Activated CD4-positive, alpha-beta T cell treated with anti-CD3 and anti-CD28 coated beads, Interleukin-2, amount 50 U/mL, for 1 hour (primary cell): ENCODE measurements at regions not wholly inside any gene's neighbourhood (a gene's known extent, or its start where the extent isn't known, plus 50 kb on each side); places are given as distances from the start of the nearest gene placed in this dataset.
"Not testable (repeated sequence)": the region's sequence is repeated elsewhere in the genome, so short reads cannot be mapped to it uniquely, and the experiment has no call there.

Experiments
- DNase-seq: peaks from one replicate; pipeline ENCODE4 v3.0.0-alpha.2; 2020

DNA sequence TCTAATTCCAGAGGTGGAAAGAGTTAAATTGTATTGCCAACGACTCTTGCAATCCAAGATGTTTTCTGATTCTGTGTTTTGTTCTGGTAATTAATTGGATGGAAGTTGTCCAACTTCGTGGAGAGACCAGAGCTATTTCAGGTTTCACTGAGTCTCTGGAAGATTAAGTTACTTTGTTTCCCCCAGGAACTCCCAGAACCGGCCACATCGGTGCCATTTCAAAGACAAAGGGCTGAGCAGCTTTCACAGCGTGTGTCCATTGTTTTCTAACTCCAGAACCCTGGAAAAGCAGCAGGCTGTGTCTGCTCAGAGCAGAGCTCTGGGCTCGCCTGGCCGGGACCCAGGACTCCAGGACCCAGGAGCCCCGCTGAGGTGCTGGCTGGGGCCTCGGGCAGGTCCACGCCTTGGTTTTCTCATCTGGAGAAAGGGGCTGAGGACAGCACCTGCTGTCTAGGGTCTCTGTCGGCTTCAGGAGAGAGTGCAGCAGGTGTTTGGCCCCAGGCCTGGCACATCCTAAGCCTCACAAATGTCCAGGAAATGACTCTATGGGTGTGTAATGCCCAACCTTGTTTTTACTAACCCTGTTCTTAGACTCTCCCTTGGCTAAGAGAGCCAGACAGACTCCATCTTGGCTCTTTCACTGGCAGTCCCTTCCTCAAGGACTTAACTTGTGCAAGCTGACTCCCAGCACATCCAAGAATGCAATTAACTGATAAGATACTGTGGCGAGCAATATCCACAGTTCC lies 86.0 kb upstream of the SFSWAP start:
- not testable (repeated sequence) for DNase-seq

DNA sequence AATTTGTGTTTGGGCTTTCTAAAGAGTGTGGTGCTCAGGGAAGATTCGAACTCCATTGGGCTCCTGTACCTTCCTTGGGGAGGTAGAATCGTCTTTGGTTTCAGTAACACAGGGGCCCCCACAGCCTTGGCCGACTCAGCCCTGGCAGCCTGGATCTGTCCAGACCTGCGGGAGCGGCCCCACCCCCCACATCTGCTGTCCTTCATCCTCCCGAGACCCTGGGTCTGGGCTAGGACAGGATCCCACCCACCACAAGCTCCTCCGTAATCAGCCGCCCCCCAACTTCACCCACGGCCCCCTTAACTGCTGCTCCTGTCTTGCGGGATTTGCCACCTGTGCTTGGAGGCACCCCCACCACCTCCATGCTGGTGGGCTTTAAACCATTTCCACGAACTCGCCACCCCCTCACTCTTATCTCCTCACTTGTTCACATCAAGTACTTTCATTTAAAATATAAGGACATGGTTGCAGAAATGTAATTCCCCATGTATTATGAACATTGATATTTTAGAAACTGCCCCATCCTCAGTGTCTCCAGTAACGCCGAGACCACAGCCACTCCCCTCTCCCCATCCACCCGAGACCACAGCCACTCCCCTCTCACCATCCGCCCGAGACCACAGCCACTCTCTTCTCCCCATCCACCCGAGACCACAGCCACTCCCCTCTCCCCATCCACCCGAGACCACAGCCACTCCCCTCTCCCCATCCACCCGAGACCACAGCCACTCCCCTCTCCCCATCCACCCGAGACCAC lies 84.7 kb upstream of the SFSWAP start:
- not testable (repeated sequence) for DNase-seq

DNA sequence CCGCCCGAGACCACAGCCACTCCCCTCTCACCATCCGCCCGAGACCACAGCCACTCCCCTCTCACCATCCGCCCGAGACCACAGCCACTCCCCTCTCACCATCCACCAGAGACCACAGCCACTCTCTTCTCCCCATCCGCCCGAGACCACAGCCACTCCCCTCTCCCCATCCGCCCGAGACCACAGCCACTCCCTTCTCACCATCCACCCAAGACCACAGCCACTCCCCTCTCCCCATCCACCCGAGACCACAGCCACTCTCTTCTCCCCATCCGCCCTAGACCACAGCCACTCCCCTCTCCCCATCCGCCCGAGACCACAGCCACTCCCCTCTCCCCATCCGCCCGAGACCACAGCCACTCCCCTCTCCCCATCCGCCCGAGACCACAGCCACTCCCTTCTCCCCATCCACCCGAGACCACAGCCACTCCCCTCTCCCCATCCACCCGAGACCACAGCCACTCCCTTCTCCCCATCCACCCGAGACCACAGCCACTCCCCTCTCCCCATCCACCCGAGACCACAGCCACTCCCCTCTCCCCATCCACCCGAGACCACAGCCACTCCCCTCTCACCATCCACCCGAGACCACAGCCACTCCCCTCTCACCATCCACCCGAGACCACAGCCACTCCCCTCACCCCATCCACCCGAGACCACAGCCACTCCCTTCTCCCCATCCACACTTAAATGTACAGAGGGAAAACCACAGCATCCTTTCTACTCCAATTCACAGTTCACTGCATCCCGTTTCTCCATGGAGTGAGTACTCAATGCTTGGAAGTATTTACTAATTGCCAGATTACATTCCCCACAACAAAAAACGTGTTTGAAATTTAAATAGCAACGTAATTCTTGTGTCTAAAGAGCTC lies 83.5 kb upstream of the SFSWAP start:
- peak; percentile 14 for DNase-seq

DNA sequence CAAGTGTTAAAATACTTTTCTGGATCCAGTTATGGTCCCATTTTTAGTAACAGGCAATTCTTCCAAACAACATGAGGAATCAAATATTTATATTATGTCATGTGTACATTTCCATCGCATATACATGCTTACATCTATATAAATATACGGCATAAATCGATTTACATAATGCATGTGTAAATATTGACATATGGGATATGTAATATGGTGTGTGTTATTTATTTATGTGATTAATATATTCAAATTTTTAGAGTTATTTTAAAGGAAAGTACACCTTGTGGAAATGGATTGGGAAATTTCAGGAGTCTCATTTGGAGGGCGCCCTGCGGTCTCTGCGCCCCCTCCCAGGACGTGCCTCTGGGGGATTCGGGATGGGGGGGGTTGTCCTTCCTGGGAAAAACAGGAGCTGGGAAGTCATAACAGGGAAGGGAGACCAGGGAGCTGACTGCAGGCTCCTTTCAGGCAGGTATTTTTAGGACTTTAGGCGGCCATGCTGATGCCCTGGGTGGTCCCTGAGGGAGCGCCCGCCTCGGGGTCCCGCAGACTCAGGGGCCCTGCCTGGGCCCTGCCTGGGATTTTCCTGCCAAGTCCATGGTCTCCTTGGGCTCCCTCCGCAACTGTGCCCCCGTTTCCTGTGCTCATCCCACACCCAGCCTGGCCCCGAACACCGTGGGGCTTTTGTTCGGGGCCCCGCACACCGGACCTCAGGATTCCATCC lies 82.7 kb upstream of the SFSWAP start:
- DNase-seq, result no peak

DNA sequence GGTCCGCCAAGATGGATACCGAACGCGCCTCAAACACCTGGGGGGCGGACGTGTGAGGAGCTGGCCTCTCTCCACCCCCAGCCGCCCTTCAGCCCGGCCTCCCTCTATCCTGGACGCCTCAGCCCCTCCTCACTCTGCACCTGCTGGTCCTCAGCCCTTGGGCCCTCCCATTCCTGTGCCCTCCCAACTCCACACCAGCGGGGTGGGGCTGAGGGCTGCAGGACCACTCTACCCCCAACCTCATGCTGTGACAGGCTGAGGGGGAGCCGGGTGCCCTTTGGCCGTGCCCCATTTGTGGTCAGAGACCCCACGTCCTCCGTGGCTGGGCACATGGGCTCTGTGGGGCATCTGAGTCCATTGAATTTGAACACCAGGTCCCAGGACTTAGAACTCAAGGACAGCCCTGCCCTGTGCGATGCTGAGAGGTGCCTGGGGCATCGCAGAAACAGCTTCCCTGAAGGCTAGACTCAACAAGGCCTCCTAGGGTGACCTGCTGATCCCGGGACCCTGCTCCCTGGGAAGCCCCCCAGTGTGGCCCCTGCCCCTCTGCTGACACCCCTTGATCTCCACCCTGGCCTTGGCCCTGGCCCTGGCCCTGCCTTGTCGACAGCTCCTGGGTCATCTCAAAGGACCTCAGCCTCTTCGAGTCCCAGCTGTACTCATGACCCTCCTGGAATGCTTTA lies 82.0 kb upstream of the SFSWAP start:
- DNase-seq, result no peak

DNA sequence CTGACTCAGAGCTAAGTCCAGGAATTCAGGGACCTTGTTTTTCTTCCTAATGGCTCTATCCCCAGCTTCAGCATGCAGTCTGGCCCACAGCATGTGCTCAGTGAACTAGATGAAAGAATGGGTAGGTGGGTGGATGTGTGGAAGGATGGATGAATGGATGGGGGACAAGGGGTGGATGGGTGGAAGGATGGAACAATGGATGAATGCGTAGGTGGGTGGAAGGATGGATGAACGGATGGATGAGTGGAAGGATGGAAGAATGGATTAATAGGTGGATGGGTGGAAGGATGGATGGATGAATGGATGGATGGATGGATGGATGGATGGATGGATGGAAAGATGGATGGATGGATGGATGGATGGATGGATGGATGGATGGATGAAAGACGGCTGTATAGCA lies 79.7 kb upstream of the SFSWAP start:
- DNase-seq, result no peak

DNA sequence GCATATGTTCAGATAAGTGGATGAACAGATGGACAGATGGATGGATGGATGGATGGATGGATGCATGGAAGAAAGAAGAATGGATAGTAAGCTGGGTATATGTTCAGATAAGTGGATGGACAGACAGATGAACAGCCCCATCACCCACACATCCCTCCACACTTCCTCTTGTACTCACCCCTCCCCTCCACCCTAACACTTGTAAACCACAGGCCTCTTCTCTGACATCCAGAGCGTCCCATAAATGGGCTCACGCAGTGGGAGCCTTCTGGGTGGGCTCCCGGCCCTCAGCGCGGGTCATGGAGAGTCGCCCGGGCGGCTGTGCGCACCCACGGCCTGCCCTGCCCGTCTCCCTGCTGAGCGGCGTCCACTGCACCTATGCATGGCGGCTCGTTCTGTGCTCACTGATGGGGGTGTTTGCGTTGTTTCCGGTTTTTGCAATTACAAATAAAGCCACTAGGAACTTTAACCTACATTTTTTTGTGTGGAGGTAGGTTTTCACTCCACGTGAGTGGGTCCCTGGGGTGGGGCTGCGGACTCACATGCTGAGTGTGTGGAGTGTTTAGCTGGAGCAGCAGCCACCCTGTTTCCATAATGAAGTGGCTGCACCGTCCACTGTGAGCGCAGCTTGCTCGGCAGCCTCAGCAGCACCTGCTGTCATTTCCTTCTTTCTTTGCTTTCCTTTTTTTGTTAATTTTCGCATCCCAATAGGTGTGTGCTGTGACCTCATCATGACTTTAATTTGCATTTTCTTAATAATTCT lies 78.8 kb upstream of the SFSWAP start:
- DNase-seq, result not testable (repeated sequence)

DNA sequence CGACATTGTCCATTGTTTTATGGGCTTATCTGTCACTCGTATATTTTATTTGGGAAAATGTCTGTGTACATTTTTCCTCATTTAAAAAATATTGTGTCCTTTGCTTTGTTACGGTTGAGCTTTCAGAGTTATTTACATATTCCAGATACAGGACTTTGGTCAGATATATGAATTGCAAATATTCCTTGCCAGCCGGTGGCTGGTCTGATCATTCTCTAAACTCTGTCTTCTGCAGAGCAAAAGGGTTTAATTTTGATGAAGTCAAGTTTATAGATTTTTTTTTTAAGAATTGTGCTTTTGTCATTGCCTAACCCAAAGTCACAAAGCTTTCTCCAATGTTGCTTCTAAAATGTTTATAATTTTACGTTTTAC lies 78.3 kb upstream of the SFSWAP start:
- not testable (repeated sequence) for DNase-seq

DNA sequence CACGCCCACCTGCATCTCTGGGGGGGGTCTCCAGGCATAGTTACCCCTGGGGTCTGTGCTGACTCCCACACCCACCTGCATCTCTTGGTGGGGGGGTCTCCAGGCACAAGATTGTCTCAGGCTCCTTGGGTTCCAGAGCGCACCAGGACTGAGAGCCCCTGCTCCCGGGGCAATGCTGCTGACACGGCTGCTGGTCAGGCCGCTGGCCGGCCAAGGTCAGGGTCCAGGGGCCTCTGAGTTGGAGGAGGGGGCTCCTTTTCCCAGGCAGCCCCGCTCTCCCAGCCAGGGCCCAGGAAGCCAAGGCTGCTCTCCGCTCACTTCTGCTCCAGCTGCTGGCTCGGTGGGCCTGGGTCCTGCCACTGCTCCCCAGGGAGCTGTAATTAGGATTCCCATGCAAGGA lies 77.3 kb upstream of the SFSWAP start:
- not testable (repeated sequence) for DNase-seq

DNA sequence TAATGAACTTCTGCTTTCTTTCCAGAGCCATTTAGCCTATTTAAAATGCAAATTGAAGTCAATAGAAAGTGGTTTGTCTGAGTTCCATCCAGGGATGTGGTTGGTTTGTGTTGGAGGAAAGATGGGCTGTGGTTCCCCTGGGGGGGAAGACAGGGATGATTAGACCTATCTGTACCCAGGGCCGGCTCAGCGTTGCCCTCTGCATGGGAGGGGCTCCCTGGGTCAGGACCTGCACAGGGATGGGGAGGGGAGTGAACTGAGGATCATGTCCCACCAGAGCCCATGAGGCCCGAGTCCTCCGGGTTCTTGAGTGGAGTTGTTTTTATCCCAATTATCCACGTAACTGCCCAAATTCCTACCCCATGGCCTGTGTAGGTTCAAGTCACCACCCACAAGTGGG lies 76.9 kb upstream of the SFSWAP start:
- DNase-seq, result no peak

DNA sequence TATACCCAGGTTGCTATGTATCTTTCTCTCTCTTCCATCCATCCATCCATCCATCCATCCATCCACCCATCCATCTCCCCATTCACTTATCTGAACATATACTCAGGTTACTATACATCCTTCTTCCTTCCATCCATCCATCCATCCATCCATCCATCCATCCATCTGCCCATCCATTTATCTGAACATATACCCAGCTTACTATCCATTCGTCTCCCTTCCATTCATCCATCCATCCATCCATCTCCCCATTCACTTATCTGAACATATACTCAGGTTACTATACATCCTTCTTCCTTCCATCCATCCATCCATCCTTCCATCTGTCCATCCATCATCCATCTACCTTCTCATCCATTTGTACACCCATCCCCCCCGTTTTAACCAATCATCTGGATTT lies 75.9 kb upstream of the SFSWAP start:
- not testable (repeated sequence) for DNase-seq

DNA sequence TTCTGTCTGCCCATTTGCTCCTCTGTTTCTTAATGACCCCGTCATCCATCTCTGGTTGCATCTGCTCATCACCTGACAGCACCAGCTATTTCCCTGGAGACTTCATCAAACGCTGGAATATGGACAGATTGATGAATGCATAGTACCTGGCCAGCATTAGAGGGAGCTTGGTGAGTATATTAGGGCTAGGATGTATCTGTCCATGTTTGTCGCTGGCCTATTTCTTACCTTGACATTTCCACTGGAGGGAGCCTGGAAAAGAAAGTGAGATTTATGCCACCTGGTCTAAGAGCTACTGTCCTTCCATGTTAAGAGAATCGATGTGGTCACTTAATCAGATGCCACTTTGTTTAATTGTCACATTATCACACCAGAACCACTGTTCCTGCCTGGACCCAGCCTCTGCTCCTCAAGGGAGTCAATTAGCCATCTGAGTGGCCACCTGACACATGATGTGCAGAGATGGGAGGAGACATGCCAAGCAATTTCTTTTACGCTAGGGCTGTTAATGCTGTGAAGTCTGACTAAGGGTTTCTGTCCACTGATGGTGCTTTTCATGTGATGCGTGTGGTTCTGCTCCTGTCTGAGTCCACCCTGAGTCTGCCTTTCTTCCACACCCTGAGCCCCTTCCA lies 75.3 kb upstream of the SFSWAP start:
- DNase-seq, result no peak

DNA sequence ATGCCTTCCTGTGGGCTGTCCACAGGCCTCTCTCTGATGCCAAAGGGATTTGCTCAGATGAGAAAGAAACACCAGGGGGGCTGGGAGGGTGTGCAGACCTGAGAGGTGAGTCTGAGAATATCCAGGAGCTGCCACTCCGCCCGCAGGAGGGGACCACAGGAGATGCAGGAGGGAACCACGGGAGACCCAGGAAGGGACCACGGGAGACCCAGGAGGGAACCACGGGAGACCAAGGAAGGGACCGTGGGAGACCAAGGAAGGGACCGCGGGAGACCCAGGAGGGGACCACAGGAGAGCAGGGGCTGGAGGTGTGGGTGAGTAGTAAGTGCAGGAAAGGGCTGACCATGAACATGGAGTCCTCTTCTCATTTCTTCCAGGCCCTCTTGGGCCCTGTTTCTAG lies 74.6 kb upstream of the SFSWAP start:
- no peak for DNase-seq

DNA sequence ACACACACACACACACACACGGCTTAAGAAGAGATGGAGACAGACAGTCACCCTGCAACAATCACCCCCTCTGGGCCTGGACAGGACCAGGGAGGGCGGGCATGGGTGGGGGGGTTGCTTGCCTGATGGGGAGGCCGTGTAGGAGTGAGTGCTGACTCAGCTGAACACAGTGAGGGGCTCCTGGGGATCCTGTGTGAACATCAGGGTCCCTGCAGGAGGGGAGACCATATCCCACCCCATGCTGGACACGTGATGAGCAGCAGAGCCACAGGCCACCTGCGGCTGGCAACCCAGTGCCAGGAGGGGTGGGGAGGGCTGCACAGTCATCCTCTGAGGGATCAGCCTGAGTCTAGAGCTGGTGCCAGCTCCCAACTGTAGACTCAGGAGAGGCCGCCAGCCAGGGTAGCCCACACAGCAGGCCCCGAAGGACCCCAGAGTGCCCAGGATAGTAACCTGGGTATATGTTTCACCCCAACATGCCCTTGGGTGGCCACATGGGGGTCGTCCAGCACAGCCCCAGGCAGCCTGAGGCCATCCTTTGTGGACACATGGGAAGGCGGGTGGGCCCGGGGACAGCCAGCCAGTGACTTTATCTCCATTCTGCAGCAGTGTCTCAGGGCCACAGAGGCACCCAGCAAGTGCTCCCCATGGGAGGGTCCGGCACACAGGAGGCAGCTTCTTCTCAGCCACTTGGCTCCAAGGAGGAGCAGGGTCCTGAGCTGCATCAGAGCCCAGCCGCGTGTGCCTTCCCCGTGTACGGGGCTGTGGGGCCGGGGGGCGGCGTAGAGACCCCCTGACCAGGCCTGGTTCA lies 73.7 kb upstream of the SFSWAP start:
- no peak for DNase-seq

DNA sequence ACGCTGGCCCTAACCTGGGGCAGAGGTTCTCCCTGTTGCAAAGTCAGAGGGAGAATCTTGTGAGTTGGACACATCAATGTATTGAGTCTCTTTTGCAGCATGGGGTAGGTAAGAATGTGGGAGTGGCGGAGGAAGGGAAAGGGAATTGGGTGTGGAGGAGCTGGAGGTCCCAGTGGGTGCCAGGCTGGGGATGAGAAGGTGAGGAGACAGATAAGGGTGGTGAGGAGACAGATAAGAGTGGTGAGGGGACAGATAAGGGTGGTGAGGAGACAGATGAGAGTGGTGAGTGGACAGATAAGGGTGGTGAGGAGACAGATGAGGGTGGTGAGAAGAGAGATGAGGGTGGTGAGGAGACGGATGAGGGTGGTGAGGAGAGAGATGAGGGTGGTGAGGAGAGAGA lies 72.9 kb upstream of the SFSWAP start:
- DNase-seq, result no peak

DNA sequence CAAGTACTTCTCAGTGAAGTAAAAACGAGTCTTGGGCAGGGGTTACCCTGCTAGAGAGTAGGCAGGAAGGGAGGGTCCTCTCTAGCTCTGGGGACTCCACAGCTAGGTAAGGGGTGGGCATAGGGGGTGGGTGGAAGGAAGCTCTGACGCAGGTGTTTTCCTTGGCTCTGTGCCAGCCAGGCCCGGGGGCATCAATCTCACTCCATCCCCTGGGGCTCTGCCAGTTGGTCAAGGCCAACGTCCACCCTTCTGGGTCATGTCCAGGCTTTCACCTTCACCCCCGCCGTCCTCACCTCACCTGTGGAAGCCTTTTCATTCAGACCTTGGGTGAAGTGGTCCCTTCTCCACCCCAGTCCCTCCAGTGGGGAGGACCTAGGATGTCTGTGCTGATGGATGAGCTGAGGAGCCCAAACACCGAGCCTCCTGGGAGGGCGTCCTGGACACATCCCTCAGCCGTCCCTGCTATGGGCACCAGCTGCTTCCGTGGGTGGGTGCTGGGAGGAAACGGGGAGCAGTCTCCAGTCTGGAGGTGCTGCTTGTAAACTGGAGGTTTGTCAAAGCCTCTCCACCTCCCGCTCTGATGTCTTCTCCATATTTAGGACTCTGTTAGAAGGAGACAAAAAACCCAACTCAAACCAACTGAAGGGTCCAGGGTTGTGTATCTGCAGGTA lies 71.5 kb upstream of the SFSWAP start:
- DNase-seq, result no peak

DNA sequence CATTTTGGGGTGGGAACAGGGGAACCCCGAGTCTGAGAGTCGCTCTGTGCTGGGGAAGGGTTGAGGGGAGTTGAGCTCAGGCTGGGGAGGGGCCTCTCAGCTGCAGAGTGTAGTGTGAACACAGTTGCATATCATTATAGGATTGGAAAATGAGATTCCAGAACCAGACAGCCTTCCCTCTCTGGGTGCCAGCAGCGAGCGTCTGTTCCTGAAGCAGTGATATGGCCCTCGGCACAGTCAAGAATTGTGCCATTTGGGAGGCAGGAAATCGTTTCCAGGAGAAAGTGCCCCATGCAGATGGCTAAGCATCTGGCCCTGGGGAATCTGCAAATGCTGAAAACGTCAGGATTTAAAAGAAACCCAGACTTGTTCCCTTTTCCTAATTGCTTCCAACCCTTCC lies 70.4 kb upstream of the SFSWAP start:
- DNase-seq, result no peak

DNA sequence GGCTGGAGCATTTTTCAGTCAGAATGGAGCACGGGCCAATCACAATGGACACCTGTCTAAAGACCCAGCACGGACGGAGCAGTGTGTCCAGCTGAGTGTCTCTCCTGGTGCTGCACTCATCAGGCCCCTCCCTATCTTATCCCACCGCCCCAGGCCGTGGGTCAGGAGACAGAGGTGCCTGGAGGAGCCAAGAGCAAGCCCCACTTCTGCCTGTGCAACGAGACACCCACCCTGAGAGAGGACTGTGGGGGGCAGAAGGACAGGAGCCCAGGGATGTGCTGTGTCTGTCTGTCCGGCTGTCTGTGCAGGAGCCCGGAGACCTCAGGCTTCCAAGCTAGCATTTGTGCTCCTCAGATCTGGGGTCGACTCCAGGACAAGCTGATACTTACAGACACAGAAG lies 69.6 kb upstream of the SFSWAP start:
- no peak for DNase-seq

DNA sequence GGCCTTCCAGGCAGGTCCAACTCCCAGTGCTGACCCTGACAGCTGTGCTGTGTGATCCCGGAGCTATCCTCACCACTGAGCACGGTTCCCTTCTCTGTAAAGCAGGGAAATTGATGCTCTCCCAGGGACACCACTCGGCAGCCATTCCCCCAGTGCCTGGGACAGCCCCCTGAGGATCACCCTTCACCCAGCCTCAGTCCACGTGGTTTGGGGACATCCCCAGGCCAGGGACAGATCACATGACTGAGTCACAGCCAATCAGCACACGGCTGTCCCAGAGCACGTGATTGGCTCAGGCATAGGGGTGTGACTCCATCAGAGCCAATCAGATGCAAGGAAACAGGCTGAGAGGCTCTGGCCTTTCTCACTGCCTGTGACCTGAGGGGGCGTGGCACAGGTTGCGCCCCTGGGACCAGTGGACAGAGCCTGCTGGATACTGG lies 68.8 kb upstream of the SFSWAP start:
- DNase-seq, result no peak

DNA sequence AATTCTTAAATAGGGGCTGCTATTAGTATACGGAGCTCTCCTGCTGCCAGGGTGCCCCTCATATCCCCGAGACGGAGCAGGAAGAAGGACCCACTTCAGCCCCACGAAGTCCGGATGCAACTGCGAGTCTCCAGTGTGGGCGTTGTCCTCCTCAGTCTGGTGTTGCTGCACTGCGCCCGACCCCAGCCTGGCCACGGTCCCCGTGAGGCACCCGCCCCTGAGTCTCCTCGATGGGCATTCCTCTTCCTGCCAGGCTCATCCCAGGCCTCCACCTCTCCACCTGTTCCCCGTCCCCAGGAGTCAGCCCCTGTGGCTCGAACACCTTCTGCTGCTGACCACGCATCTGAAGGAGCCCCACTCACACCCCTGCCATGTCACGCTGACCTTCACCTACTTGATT lies 68.1 kb upstream of the SFSWAP start:
- no peak for DNase-seq
